ENCODE measurements at regions not wholly inside any gene's neighbourhood (a gene's known extent, or its start where the extent isn't known, plus 50 kb on each side); places are given as distances from the start of the nearest gene placed in this dataset.
A peak's percentile ranks its signal among the peaks of the same experiment; 100 is the strongest.

- no peak for TF ChIP-seq CTCF (IDR thresholded peaks at IDR 0.05)
- ATAC-seq (ENCODE audit: low FRiP score): no peak
- DNase-seq (ENCODE audit: low spot score): no peak
Measured at GRCh38 chr13:38160131-38160530, 189.5 kb upstream of the UFM1 start.

- no peak for TF ChIP-seq CTCF (IDR thresholded peaks at IDR 0.05)
- ATAC-seq (ENCODE audit: low FRiP score): no peak
- DNase-seq (ENCODE audit: low spot score): no peak
Measured at GRCh38 chr13:38159710-38160109, 189.9 kb upstream of the UFM1 start.

GRCh38 chr13:38147050-38147449 is 202.6 kb upstream of the UFM1 start:
- no peak for DNase-seq (ENCODE audit: low spot score)
- TF ChIP-seq CTCF (IDR thresholded peaks at IDR 0.05): no peak
- ATAC-seq (ENCODE audit: low FRiP score): no peak

- DNase-seq (ENCODE audit: low spot score): no peak
- TF ChIP-seq CTCF (IDR thresholded peaks at IDR 0.05): no peak
- peak; percentile 68 for ATAC-seq (ENCODE audit: low FRiP score)
Measured at GRCh38 chr13:38141792-38142191, 207.9 kb upstream of the UFM1 start.

- no peak for TF ChIP-seq CTCF (IDR thresholded peaks at IDR 0.05)
- DNase-seq (ENCODE audit: low spot score) (no peak), ATAC-seq (ENCODE audit: low FRiP score) (no peak)
Measured at GRCh38 chr13:38135592-38135991, 214.1 kb upstream of the UFM1 start.

GRCh38 chr13:38121267-38121666 is 228.4 kb upstream of the UFM1 start:
- no peak for DNase-seq (ENCODE audit: low spot score)
- ATAC-seq (ENCODE audit: low FRiP score): no peak
- no peak for TF ChIP-seq CTCF (IDR thresholded peaks at IDR 0.05)

- DNase-seq (ENCODE audit: low spot score): no peak
- no peak for TF ChIP-seq CTCF (IDR thresholded peaks at IDR 0.05)
- ATAC-seq (ENCODE audit: low FRiP score): no peak
Measured at GRCh38 chr13:38103851-38104250, 234.3 kb upstream of the TRPC4 start.
